IgD-negative memory B cell (primary cell): ENCODE measurements at regions not wholly inside any gene's neighbourhood (a gene's known extent, or its start where the extent isn't known, plus 50 kb on each side); places are given as distances from the start of the nearest gene placed in this dataset.

Experiments
- H3K27ac Mint-ChIP-seq, 3 donors: one replicate each; pipeline ENCODE4 v1.8.0; 2020 to 2022; ENCODE audit warnings: mild to moderate bottlenecking in 3 of 3, mixed read lengths in 3 of 3, moderate library complexity in 1 of 3
- H3K27me3 Mint-ChIP-seq: one replicate; pipeline ENCODE4 v1.8.0; 2021; ENCODE audit warnings: mixed read lengths
- H3K36me3 Mint-ChIP-seq: one replicate; pipeline ENCODE4 v1.8.0; 2020; ENCODE audit warnings: mild to moderate bottlenecking, mixed read lengths
- H3K4me1 Mint-ChIP-seq, 3 donors: one replicate each; pipeline ENCODE4 v1.8.0; 2020 to 2022; ENCODE audit warnings: mixed read lengths in 3 of 3, mild to moderate bottlenecking in 1 of 3
- H3K4me3 Mint-ChIP-seq, 4 donors: one replicate each; pipeline ENCODE4 v1.8.0; 2020 to 2022; ENCODE audit warnings: mild to moderate bottlenecking in 4 of 4, mixed read lengths in 4 of 4, moderate library complexity in 3 of 4
- H3K9me3 Mint-ChIP-seq, 3 donors: one replicate each; pipeline ENCODE4 v1.8.0; 2020 to 2021; ENCODE audit warnings: mixed read lengths in 3 of 3, mild to moderate bottlenecking in 1 of 3

DNA sequence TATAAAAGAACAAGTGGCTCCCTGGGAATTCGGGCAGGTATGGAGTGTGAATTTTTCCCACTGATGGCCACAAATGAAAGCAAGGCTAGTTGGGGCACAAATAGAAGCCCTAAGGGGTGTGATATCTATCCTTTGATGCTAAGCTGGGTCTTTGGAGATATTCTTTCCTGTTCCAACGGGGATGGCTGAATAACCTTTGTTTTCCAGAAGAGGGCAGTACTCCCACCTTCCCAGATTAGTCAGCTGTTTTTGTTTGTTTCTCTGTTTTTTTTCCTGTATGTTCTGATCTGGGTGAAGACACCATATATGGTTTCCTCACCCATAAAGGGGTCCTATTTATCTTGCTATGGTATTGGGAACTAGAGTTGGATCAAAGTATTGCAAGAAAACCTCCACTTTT lies 947.7 kb upstream of the SORCS1 start:
- no peak overlapping the region for H3K4me3 Mint-ChIP-seq
- no peaks in the 10 kb centered on the region for H3K27me3 Mint-ChIP-seq
- no peaks in the 10 kb centered on the region for H3K36me3 Mint-ChIP-seq

GRCh38 chr10:108104551-108105156 lies 940.1 kb upstream of the SORCS1 start:
- Mint-ChIP-seq H3K4me1 (no peaks in the 10 kb centered on the region), H3K27me3 (no peaks in the 10 kb centered on the region), H3K36me3 (no peaks in the 10 kb centered on the region), H3K9me3 (peaks cover 0 to 2% (median 0%) of the 10 kb centered on the region in 3 donors), H3K4me3 (no peak overlapping the region), H3K27ac (no peak overlapping the region)

More for the DNA sequence above, 947.7 kb upstream of the SORCS1 start:
- H3K9me3 Mint-ChIP-seq: peaks cover 0 to 5% (median 2%) of the 10 kb centered on the region in 3 donors
- no peaks in the 10 kb centered on the region for H3K4me1 Mint-ChIP-seq
- no peak overlapping the region for H3K27ac Mint-ChIP-seq

- Mint-ChIP-seq H3K4me1 (no peaks in the 10 kb centered on the region), H3K9me3 (peaks cover 0 to 5% (median 0%) of the 10 kb centered on the region in 3 donors), H3K27me3 (no peaks in the 10 kb centered on the region), H3K27ac (no peak overlapping the region), H3K36me3 (no peaks in the 10 kb centered on the region), H3K4me3 (no peak overlapping the region)
These were observed 932.8 kb upstream of the SORCS1 start for GRCh38 chr10:108097258-108097657.

DNA sequence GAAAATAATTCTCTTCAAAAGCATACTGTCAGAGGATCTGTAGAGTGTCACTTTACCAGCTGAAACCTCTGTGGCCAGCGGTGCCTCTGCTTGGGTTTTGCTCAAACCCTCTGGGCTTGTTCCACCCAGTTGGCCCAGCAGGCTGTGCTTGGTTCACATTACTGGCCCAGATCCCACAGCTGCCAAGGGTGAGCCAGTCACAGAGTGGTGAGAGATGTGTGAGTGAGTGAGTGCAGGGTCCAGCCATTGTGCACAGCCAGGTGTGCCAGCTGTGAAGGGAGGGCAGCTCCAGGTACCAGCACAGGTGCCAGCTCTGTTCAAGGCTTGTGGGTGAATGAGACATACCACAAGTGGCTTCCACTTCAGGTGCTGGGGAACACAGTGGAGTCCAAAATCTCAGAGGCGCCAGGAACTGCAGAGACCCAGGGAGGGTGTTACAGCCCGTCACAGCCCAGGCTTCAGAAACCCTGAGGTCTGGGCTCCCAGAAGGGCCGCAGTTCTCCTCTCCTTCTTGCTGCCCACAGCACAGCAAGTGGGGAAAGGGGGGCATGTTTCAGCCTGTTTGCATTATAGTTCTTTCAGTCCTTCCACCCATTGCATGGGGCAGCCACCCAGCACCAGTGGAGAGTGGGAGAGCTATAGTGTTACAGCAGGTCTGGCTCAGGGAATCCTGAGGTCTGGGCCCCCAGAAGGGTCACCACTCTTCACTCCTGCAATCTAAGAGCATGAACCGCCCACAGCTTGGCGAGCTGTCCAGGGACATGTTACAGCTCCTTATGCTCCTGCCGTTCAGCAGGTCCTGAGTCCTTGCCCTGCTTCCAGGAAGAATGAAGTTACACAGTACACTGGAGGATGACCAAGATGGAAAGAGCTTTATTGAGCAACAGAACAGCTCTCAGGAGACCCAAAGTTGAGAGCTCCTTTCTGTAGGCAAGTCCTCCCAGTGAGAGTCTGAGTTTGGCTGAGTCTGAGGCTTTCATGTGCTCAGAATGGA lies 931.7 kb upstream of the SORCS1 start:
- H3K4me1 Mint-ChIP-seq: no peaks in the 10 kb centered on the region
- H3K27ac Mint-ChIP-seq: no peak overlapping the region
- no peak overlapping the region for H3K4me3 Mint-ChIP-seq
- H3K27me3 Mint-ChIP-seq: no peaks in the 10 kb centered on the region
- H3K9me3 Mint-ChIP-seq: peaks cover 0 to 5% (median 0%) of the 10 kb centered on the region in 3 donors
- H3K36me3 Mint-ChIP-seq: no peaks in the 10 kb centered on the region

- H3K4me1 Mint-ChIP-seq: no peaks in the 10 kb centered on the region
- H3K27ac Mint-ChIP-seq: no peak overlapping the region
- peaks cover 0 to 2% (median 0%) of the 10 kb centered on the region in 3 donors for H3K9me3 Mint-ChIP-seq
- no peak overlapping the region for H3K4me3 Mint-ChIP-seq
- H3K27me3 Mint-ChIP-seq: no peaks in the 10 kb centered on the region
- no peaks in the 10 kb centered on the region for H3K36me3 Mint-ChIP-seq
These were observed 926.1 kb upstream of the SORCS1 start for GRCh38 chr10:108090476-108091215.

- no peak overlapping the region for H3K27ac Mint-ChIP-seq
- peaks cover 0 to 2% (median 0%) of the 10 kb centered on the region in 3 donors for H3K9me3 Mint-ChIP-seq
- no peaks in the 10 kb centered on the region for H3K4me1 Mint-ChIP-seq
- no peaks in the 10 kb centered on the region for H3K36me3 Mint-ChIP-seq
- H3K27me3 Mint-ChIP-seq: no peaks in the 10 kb centered on the region
- no peak overlapping the region for H3K4me3 Mint-ChIP-seq
These were observed 922.0 kb upstream of the SORCS1 start for GRCh38 chr10:108086502-108086901.

DNA sequence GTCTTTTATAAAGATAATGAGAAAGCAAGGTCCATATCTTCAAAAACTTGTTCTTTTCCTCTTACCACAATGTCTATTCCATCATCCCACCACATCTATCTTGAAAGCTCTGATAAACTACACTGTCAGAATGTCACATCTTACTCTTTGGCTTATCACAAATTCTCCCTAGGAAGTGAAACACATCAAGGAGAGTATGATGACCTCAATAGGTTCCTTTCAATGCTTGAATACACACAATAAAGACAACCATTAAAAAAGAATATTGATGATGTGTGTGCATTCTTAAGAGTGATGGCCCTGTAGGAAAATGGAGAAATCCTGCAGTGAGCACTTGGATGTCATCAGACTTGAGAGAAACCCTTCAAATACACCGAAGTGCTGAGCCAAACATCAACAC lies 918.1 kb upstream of the SORCS1 start:
- H3K27me3 Mint-ChIP-seq: no peaks in the 10 kb centered on the region
- no peak overlapping the region for H3K4me3 Mint-ChIP-seq
- no peak overlapping the region for H3K27ac Mint-ChIP-seq
- no peaks in the 10 kb centered on the region for H3K36me3 Mint-ChIP-seq
- H3K4me1 Mint-ChIP-seq: no peaks in the 10 kb centered on the region
- H3K9me3 Mint-ChIP-seq: peaks cover 0 to 1% (median 0%) of the 10 kb centered on the region in 3 donors

DNA sequence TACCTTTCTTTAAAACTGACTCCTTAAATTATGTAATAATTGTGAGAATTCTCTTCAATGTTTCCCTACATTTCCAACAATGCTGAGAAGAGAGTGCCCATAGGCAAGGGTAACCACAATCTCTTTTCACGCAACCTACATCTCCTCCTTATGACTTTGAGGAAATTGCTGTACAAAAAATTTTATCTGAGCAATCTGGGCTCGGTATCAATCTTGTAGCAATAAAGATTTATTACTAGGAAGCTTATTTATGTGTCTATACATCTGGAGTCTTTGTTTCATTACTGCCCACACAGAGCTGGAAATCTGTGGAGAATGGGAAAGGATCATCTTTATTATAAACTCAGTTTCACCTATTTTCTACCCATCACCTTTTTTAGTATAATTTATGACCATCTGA lies 913.8 kb upstream of the SORCS1 start:
- H3K27ac Mint-ChIP-seq: no peak overlapping the region
- H3K4me1 Mint-ChIP-seq: no peaks in the 10 kb centered on the region
- peaks cover 0 to 3% (median 1%) of the 10 kb centered on the region in 3 donors for H3K9me3 Mint-ChIP-seq
- no peaks in the 10 kb centered on the region for H3K36me3 Mint-ChIP-seq
- H3K27me3 Mint-ChIP-seq: no peaks in the 10 kb centered on the region
- no peak overlapping the region for H3K4me3 Mint-ChIP-seq

- H3K36me3 Mint-ChIP-seq: no peaks in the 10 kb centered on the region
- no peaks in the 10 kb centered on the region for H3K4me1 Mint-ChIP-seq
- H3K9me3 Mint-ChIP-seq: peaks cover 0 to 3% (median 1%) of the 10 kb centered on the region in 3 donors
- no peak overlapping the region for H3K4me3 Mint-ChIP-seq
- H3K27me3 Mint-ChIP-seq: no peaks in the 10 kb centered on the region
- H3K27ac Mint-ChIP-seq: no peak overlapping the region
These were observed 908.0 kb upstream of the SORCS1 start for GRCh38 chr10:108072466-108072865.

GRCh38 chr10:108070789-108071188 lies 906.3 kb upstream of the SORCS1 start:
- no peaks in the 10 kb centered on the region for H3K4me1 Mint-ChIP-seq
- no peaks in the 10 kb centered on the region for H3K27me3 Mint-ChIP-seq
- peaks cover 0 to 3% (median 1%) of the 10 kb centered on the region in 3 donors for H3K9me3 Mint-ChIP-seq
- H3K27ac Mint-ChIP-seq: no peak overlapping the region
- H3K36me3 Mint-ChIP-seq: no peaks in the 10 kb centered on the region
- no peak overlapping the region for H3K4me3 Mint-ChIP-seq

DNA sequence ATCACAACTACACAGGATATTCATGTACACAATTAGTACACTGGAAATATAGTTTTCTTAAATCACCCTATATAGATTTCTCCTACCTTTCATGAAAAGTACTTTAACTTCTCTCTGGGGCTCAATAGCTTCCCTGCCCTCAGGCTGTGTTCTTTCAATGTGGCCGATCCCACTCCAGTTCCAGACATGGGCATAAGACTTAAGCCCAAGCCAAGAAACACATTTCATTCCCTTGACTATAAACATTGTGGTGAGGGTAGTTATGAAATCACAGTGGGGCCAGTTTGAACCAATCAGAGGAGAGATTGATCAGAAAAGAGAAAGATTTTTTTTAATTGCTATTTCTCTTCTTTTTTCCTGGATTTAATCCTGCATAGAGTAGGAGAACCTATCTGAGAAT lies 904.6 kb upstream of the SORCS1 start:
- H3K4me3 Mint-ChIP-seq: no peak overlapping the region
- no peak overlapping the region for H3K27ac Mint-ChIP-seq
- no peaks in the 10 kb centered on the region for H3K27me3 Mint-ChIP-seq
- H3K4me1 Mint-ChIP-seq: no peaks in the 10 kb centered on the region
- H3K36me3 Mint-ChIP-seq: no peaks in the 10 kb centered on the region
- peaks cover 0 to 6% (median 3%) of the 10 kb centered on the region in 3 donors for H3K9me3 Mint-ChIP-seq

DNA sequence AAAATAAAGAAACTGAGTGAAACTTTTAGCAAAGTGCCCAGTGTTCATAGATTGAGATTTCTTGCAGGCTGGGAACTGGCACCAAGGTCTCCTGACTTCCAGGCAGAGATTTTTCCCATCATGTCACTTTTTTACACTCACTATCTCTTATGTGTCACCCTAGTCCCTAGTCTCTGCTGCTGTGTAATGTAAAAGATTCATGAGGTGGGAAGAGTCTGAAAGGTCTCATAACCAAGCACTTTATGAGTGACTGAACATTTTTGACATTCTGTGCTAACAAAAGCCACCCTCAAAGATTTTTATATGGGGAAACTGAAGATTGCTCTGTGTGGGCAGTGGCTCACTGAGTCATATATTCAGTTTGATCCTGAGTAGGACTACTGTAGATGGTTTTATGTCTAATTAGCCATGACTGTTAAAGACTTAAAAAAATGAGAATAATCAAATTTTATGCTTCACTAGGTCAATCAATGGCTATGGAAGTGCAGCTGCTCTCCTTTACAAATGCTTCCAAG lies 900.3 kb upstream of the SORCS1 start:
- Mint-ChIP-seq H3K36me3 (no peaks in the 10 kb centered on the region), H3K27me3 (no peaks in the 10 kb centered on the region), H3K4me1 (no peaks in the 10 kb centered on the region), H3K27ac (no peak overlapping the region), H3K9me3 (peaks cover 3 to 6% (median 5%) of the 10 kb centered on the region in 3 donors), H3K4me3 (no peak overlapping the region)

GRCh38 chr10:108060246-108060645 lies 895.7 kb upstream of the SORCS1 start:
- no peaks in the 10 kb centered on the region for H3K36me3 Mint-ChIP-seq
- no peaks in the 10 kb centered on the region for H3K4me1 Mint-ChIP-seq
- no peaks in the 10 kb centered on the region for H3K27me3 Mint-ChIP-seq
- peaks cover 3 to 9% (median 5%) of the 10 kb centered on the region in 3 donors for H3K9me3 Mint-ChIP-seq
- H3K27ac Mint-ChIP-seq: no peak overlapping the region
- H3K4me3 Mint-ChIP-seq: no peak overlapping the region

DNA sequence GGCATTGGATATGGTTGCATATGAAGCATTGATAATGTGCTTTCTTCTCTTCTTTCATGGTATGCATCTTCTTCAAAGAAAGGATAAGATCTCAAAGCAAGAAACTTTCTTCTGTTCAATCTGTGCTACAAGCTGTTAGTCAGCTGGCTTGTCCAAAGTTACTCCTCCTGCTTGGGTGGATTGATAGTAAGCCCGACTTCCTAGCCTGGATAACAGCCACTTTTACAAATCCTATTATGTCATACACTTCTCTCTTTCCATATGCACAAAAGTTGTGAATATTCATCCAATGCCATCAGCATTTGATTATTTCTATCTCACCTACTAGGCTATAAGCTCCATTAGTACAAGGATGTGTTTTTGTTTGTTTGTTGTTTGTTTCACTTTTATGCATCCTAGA lies 891.0 kb upstream of the SORCS1 start:
- Mint-ChIP-seq H3K36me3 (no peaks in the 10 kb centered on the region), H3K9me3 (peaks cover 0 to 10% (median 0%) of the 10 kb centered on the region in 3 donors), H3K27ac (no peak overlapping the region), H3K4me3 (no peak overlapping the region), H3K4me1 (peaks cover 0 to 2% (median 0%) of the 10 kb centered on the region in 3 donors), H3K27me3 (no peaks in the 10 kb centered on the region)

GRCh38 chr10:108052981-108053380 lies 888.5 kb upstream of the SORCS1 start:
- Mint-ChIP-seq H3K4me3 (no peak overlapping the region), H3K36me3 (no peaks in the 10 kb centered on the region), H3K4me1 (peaks cover 0 to 4% (median 0%) of the 10 kb centered on the region in 3 donors), H3K27ac (no peak overlapping the region), H3K27me3 (no peaks in the 10 kb centered on the region), H3K9me3 (peaks cover 0 to 11% (median 5%) of the 10 kb centered on the region in 3 donors)
